ENCODE measurements at regions not wholly inside any gene's neighbourhood (a gene's known extent, or its start where the extent isn't known, plus 50 kb on each side); places are given as distances from the start of the nearest gene placed in this dataset.

DNA sequence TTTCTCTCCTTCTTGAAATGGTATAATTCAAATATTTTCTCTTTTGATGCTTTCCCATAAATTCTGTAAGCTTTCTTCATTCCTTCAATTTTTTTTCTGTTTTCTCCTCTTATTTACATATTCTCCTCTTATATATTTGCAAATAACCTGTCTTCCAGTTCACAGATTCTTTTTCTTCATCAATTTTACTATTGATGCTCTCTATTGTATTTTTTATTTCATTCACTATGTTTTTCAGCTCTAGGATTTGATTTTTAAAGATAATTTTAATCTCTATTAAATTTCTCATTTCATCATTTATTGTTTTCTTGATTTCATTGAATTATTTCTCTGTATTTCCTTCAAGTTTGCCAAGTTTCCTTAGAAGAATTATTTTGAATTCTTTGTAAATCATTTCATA lies 54.0 kb upstream of the PRPS1L1 start:
- TF ChIP-seq, protein P1, sequence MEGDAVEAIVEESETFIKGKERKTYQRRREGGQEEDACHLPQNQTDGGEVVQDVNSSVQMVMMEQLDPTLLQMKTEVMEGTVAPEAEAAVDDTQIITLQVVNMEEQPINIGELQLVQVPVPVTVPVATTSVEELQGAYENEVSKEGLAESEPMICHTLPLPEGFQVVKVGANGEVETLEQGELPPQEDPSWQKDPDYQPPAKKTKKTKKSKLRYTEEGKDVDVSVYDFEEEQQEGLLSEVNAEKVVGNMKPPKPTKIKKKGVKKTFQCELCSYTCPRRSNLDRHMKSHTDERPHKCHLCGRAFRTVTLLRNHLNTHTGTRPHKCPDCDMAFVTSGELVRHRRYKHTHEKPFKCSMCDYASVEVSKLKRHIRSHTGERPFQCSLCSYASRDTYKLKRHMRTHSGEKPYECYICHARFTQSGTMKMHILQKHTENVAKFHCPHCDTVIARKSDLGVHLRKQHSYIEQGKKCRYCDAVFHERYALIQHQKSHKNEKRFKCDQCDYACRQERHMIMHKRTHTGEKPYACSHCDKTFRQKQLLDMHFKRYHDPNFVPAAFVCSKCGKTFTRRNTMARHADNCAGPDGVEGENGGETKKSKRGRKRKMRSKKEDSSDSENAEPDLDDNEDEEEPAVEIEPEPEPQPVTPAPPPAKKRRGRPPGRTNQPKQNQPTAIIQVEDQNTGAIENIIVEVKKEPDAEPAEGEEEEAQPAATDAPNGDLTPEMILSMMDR (IDR thresholded peaks at IDR 0.05), result no peak
- no peak for TF ChIP-seq POLR2A (IDR thresholded peaks at IDR 0.05)
